ENCODE measurements at regions not wholly inside any gene's neighbourhood (a gene's known extent, or its start where the extent isn't known, plus 50 kb on each side); places are given as distances from the start of the nearest gene placed in this dataset.

DNA sequence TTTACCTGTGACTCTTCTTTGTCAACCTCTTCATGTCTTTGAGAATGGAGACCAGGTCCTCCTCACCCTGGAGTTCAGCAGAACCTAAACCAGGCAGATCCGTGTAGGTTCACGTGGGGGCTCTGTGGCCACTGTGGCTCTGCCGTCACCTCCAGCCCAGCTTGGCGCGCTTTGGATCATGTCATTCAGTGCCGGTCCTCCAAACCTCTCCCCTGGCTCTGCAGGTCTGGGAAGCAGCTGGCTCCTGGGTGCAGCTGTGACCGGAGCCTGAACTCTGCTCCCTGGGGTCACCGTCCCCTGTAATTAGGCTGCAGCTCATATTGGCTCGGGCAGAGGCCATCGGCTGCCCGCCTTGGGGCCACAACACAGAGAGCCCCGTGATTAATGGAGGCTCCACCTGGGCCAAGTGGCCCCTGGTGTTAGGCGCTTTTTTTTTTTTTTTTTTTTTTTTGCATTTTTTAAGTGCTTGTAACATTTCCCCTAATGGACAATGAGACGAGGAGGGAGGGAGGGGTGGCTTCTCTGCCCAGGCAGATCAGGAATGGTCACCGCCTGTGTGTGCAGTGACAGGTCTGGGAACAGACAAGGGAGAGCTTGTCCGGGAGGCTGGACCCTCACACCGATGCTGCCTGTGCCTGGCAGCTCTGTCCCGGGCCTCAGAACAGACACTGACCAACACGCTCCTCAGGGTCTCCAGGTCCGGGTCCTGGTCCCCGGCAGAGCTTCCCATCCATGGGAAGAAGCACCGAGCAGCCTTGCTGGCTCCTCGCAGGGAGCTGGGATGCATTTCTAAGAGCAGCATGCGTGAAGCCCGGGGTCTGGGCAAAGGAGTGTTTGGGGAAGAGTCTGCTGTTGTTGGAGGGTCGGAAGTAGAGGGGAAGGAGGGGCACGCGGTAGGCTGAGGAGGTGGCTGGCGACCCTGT, 247.9 kb downstream of the SEC14L1 start:
- peak overlapping the region in 1 of 4 experiments; percentile 8; a peak in 1 of 7 replicates for H3K9ac ChIP-seq (replicated peaks in 1 of 4; ENCODE audit: extremely low read depth in 1 of 4, low read depth in 3 of 4, low read length in 3 of 4)
- POLR2A ChIA-PET (ENCODE audit: partially characterized antibody): interaction anchor here (1.4 to 2.8 kb wide), 3 partner anchors 14 to 21 kb away, joined by 3 to 14 read pairs (median 6); no protein-coding TSS in a partner anchor

More for the DNA sequence above, 247.9 kb downstream of the SEC14L1 start:
- H3K27me3 ChIP-seq (replicated peaks in 1 of 4; ENCODE audit: control insufficient read depth in 3 of 4, extremely low read depth in 1 of 4, insufficient read depth in 3 of 4, low read length in 3 of 4): no peaks in the 10 kb centered on the region
- no peak overlapping the region for H3K4me2 ChIP-seq (ENCODE audit: insufficient read depth in 1 of 2, low read depth in 2 of 2, low read length in 2 of 2)
- H3K36me3 ChIP-seq (ENCODE audit: control insufficient read depth in 2 of 4, insufficient read depth in 4 of 4, low read length in 3 of 4): no peaks in the 10 kb centered on the region
- H2BK20ac ChIP-seq (ENCODE audit: low read length): 0 out of 2 replicates have a peak overlapping the region, but pooled peaks have one; percentile 48
- CTCF ChIA-PET (ENCODE audit: partially characterized antibody): interaction anchor here (0.5 to 39.2 kb wide), 6 partner anchors 11 to 977 kb away, joined by 3 to 512 read pairs (median 5); no protein-coding TSS in a partner anchor
- H3K27ac ChIP-seq (ENCODE audit: low read depth, low read length): no peak overlapping the region
- H3K56ac ChIP-seq (replicated peaks; ENCODE audit: insufficient read length, low read depth, low read length): no peak overlapping the region
- peaks cover 16% of the 10 kb centered on the region for H3K79me1 ChIP-seq (ENCODE audit: low read depth, low read length)
- H2BK5ac ChIP-seq (ENCODE audit: low read depth, low read length): no peak overlapping the region
- 0 out of 2 replicates have a peak overlapping the region, but pooled peaks have one; percentile 15 for H3K18ac ChIP-seq (ENCODE audit: extremely low read depth, low read length)
- H2BK12ac ChIP-seq (ENCODE audit: low read depth, low read length): peak overlapping the region; percentile 23; the same call in 1 of the 2 replicates
- H4K91ac ChIP-seq (replicated peaks; ENCODE audit: insufficient read length, low read length): peak overlapping the region; percentile 38
- H3K23ac ChIP-seq (ENCODE audit: insufficient read length): no peak overlapping the region
- H2AK5ac ChIP-seq (ENCODE audit: low read depth, low read length): peak overlapping the region; percentile 47; the same call in 1 of the 2 replicates
- no peak overlapping the region for H3K14ac ChIP-seq (ENCODE audit: insufficient read length)
- FAIRE-seq (no peak), DNase-seq (ENCODE audit: low read depth in 1 of 2, low spot score in 2 of 2) (no peak)
- peaks cover 14 to 31% of the 10 kb centered on the region in 2 experiments for H4K20me1 ChIP-seq (replicated peaks in 1 of 2; ENCODE audit: control insufficient read depth in 1 of 2, insufficient read depth in 2 of 2, low read length in 2 of 2)
- TF ChIP-seq CHD1 (IDR thresholded peaks at IDR 0.05; ENCODE audit: low read depth, low read length) (no peak), CTCF (IDR thresholded peaks at IDR 0.05; ENCODE audit: control extremely low read depth in 1 of 3, insufficient read depth in 1 of 3, low read depth in 1 of 3, low read length in 3 of 3) (no peak), RAD21 (IDR thresholded peaks at IDR 0.05 in 1 of 2, conservative IDR thresholded peaks at IDR 0.05 in 1 of 2; ENCODE audit: low read depth in 2 of 2, low read length in 2 of 2) (no peak)
- no peak overlapping the region for H4K5ac ChIP-seq (ENCODE audit: insufficient read length, low read depth, low read length)
- no peak overlapping the region for H2BK120ac ChIP-seq (replicated peaks; ENCODE audit: low read depth, low read length)
- H3K9me3 ChIP-seq (ENCODE audit: insufficient read depth in 2 of 2, low read depth in 1 of 2, low read length in 1 of 2): no peaks in the 10 kb centered on the region
- H2BK15ac ChIP-seq (ENCODE audit: low read length): no peak overlapping the region
- 73% methylated on average over 23 of the region's 29 CpGs; no CpG with 5 or more reads in 1 of the 2 experiments for WGBS, 2 experiments (ENCODE audit: extremely low coverage in 1 of 2, insufficient coverage in 1 of 2, insufficient read length in 1 of 2, insufficient replicate concordance in 2 of 2, low coverage in 1 of 2, low lambda C conversion rate in 2 of 2, missing lambda C conversion rate in 1 of 2)
- H3K4me1 ChIP-seq (replicated peaks in 1 of 4; ENCODE audit: control insufficient read depth in 3 of 4, insufficient read depth in 4 of 4, low read length in 3 of 4): peaks cover 13 to 65% (median 43%) of the 10 kb centered on the region in 4 experiments
- no peak overlapping the region; the same call in 1 of the 2 replicates for H4K8ac ChIP-seq (ENCODE audit: extremely low read depth, insufficient read depth, low read length)
- H3K4me3 ChIP-seq (ENCODE audit: extremely low read depth in 1 of 4, insufficient read depth in 2 of 4, low read depth in 3 of 4, low read length in 4 of 4): no peak overlapping the region
- no peak overlapping the region for H2AFZ ChIP-seq (ENCODE audit: low read length)
- H3K79me2 ChIP-seq (ENCODE audit: control insufficient read depth in 1 of 2, insufficient read depth in 2 of 2, low read length in 2 of 2): peaks cover 2 to 71% of the 10 kb centered on the region in 2 experiments; a peak in 3 of 4 replicates
- H3K4ac ChIP-seq (replicated peaks; ENCODE audit: insufficient read length, low read depth, low read length): no peak overlapping the region
- no peaks in the 10 kb centered on the region; the same call in 1 of the 2 replicates for H3K23me2 ChIP-seq (ENCODE audit: low read depth, low read length)
